GM21717 (cell line): ENCODE measurements at regions not wholly inside any gene's neighbourhood (a gene's known extent, or its start where the extent isn't known, plus 50 kb on each side); places are given as distances from the start of the nearest gene placed in this dataset.

Source experiments
- ATAC-seq: cut with Tn5 transposase; IDR thresholded peaks from one replicate; pipeline ENCODE4 v1.9.1; 2021; ENCODE audit warnings: mild to moderate bottlenecking, moderate library complexity; ENCODE audit not compliant: unreplicated experiment

- ATAC-seq = no peak
Observed at GRCh38 chr15:99507504-99508310, 58.1 kb upstream of the MEF2A start.

DNA sequence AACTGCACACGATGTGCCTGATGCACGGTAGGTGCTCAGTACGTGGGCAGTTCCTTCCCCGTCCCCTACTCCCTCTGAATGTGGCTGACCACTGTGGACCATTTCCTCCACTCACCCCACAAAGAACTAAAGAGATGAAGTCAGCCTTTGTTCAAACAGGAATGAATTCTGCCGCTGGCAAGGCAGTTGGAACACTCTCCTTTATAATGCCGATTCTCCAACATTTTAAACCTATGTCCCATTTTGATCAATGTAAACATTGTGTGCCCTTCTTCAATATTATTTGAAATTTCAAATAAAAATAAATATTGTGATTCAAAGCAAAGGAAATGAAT is 57.5 kb upstream of the MEF2A start:
- ATAC-seq = no peak

- no peak for ATAC-seq
Observed at GRCh38 chr15:99508852-99509251, 56.9 kb upstream of the MEF2A start.

DNA sequence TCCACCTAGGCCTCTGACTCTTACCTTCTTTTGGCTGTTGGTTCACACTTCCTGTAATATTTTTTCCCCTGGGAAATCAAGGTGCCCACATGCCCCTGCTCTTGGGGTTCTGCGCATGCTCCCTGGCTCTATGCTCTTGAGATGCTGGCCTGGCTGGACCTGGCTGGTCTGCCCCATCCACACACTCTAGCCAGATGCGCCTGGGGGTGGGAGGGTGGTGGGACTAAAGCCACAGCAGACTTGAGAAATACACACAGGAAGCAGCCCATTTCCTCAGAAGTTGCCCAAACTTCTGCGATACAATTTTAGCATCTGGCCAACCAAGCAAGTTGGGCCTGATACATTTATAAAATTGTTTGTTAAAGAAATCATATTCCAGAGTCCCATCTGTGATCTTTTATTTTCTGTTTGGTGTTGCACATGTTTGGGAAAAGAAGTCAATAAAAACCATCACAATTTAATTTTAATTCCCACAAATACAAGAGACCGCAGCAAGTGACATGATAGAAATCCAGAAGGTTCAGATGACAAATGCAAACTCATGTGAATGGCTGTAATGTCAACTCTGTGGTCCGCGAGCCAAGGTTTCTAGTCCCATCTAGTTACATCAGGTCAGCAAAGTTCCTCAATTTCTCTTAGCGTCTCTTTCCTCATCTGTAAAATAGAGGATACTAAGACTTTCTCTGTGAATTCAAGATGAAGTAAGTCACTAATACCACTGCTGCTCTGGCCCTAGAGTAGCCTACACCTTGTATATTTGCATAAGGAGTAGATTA is 55.9 kb upstream of the MEF2A start:
- no peak for ATAC-seq

GRCh38 chr15:99511531-99511865 is 54.3 kb upstream of the MEF2A start:
- ATAC-seq = no peak

DNA sequence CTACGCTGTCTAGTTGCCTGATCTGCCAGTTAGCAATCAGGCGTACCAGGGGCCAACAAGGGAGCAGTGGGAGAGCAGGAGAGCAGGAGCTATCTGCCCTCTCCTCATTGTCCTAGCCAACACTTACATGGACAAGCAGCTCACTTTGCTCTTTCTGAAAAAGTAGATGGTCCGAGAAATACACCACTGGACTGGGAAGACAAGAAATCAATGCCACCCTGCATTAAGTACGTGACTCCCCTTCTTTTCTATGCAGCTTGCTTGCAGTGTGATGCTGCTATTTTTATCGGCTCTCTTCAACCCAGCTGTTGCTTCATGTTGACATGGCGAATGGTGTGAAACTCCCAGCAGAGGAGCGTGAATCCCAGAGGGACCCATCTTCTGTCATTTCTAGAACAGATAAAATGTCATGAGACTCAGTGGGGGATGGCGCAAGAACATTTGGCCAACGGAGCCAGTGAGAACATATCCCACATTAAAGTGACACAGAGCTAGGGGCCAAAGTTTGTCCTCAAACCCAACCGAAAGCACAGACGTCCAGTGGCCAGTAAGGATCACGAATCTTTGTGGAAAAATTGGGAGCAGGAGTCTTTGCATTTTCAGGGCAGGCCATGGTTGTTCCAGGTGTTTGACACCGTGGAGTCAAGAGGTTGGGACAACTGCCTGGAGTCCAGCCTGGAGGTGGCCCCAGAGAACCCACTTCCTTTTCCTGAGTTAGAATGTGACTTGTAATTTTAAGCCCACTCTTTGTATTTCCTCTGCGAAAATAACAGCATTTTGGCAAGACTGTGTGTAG is 53.7 kb upstream of the MEF2A start:
- ATAC-seq = peak; percentile 67

DNA sequence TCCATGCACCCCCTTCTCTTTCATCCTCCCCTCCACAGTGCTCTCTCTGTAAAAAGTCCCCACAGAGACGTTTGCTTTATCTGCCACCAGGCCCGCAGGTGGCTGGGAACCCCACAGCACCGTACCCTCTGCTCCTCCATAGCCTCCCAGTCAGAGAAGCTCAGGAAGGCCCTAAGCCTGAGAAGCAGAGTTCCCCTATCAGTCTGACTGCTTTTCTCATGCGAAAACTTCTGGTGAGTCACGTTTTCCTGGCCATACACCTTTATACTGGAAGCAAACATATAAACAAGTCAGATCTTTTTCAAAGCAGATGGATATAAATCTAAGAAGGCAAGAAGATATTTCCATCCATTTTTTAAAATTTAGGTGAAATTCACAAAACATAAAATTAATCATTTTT is 51.5 kb upstream of the MEF2A start:
- no peak for ATAC-seq
